ENCODE measurements at regions not wholly inside any gene's neighbourhood (a gene's known extent, or its start where the extent isn't known, plus 50 kb on each side); places are given as distances from the start of the nearest gene placed in this dataset.

DNA sequence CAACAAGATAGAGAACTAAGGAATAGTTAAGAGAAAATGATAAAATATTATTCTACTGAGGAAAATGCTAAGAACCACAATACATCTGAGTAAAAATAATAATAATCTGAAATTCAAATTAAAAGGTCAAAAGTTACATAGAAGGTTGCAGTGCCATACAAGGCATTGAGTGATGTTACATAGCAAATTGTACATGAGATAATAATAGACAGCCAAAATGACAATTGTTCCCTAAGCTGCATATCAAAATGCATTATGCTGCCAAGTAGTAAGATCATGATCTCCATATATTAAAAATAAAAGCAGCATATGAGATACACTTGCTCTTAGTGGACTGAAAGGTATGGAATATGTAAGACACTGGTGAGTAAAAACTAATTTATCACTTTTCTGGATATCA is 547.7 kb downstream of the KCNT2 start:
- TF ChIP-seq, protein P1, sequence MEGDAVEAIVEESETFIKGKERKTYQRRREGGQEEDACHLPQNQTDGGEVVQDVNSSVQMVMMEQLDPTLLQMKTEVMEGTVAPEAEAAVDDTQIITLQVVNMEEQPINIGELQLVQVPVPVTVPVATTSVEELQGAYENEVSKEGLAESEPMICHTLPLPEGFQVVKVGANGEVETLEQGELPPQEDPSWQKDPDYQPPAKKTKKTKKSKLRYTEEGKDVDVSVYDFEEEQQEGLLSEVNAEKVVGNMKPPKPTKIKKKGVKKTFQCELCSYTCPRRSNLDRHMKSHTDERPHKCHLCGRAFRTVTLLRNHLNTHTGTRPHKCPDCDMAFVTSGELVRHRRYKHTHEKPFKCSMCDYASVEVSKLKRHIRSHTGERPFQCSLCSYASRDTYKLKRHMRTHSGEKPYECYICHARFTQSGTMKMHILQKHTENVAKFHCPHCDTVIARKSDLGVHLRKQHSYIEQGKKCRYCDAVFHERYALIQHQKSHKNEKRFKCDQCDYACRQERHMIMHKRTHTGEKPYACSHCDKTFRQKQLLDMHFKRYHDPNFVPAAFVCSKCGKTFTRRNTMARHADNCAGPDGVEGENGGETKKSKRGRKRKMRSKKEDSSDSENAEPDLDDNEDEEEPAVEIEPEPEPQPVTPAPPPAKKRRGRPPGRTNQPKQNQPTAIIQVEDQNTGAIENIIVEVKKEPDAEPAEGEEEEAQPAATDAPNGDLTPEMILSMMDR (IDR thresholded peaks at IDR 0.05), result no peak
- no peak for TF ChIP-seq ZFX (IDR thresholded peaks at IDR 0.05; ENCODE audit: borderline replicate concordance)

Data from 22Rv1 (cell line).